GM19025 (cell line): ENCODE measurements at regions not wholly inside any gene's neighbourhood (a gene's known extent, or its start where the extent isn't known, plus 50 kb on each side); places are given as distances from the start of the nearest gene placed in this dataset.
A peak's percentile ranks its signal among the peaks of the same experiment; 100 is the strongest.

Experiments
- ATAC-seq: cut with Tn5 transposase; IDR thresholded peaks from one replicate; pipeline ENCODE4 v1.9.1; 2021; ENCODE audit warnings: mild to moderate bottlenecking, low read depth, moderate library complexity; ENCODE audit not compliant: unreplicated experiment

DNA sequence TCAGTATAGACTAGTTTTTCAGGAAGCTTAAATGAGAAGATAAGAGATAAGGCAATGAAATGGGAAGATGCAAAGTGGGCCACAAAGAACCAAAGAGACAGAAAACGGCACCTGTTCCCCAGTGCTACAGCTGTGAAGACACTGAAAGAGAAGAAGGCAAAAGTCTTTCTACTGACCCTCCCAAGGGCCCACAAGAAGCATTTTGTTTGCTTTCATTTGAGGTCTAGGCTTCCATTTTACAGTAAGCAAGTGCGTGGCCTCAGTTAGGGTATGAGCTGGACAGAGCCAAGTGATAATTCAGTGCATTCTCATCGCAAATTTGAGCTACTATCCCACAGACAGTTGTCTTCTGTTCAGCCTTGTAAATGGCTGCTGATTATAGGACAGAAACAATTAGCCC is 53.4 kb upstream of the STK17B start:
- no peak for ATAC-seq

DNA sequence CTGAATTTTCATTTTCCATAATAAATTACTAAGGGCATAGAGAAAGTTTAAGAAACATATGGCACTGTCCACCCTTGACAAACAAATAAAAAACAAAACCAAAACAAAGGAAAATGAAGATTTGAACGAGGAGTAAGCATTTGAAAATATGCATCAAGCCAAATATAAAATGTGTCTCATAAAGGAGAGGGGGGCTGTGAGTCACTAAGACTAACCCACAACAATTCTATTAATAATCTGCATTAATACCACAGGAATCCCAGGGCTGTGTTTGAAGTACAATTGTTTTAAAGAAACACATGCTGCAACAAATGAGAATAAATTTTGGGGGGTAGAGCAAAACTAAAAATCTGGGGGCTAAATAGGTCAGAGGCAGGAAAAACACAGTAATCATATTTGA is 53.8 kb upstream of the STK17B start:
- no peak for ATAC-seq

DNA sequence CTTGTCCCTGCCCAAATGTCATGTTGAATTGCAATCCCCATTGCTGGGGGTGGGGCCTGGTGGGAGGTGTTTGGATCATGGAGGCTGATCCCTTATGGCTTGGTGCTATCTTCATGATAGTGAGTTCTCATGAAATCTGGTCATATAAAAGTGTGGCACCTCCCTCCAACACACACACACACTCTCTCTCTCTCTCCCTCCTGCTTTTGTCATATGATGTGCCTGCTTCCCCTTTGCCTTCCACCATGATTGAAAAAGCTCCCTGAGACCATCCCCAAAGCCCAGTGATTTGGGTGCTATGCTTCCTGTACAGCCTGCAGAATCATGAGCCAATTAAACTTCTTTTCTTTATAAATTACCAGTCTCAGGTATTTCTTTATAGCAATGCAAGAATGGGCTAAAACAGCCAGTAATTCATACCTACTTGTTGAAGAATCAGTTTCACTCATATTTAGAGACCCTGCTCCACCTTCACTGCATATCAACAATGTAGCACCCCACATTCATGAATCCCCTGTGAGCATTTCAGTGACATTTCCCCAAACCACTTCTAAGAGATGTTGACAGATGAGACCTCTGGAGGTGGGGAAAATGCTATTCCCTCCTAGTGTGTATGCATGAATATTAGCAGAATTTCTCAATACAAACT is 54.8 kb upstream of the STK17B start:
- no peak for ATAC-seq

DNA sequence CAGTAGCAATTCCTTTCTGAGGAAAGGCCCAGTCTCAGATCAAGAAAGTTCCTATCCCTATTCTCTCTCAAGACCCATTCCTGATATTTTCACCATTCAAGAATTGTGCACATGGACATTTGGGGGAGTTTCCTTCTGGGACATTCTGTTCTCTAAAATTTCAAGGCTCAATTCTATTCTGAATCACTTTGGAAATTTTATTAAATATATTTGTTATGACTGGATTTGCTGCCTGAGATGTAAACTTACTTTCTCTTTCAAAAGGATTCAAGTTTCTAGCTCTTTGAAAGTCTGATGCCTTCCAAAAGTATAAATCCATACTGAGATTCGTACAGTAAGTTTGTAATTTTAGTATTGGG is 55.3 kb upstream of the STK17B start:
- ATAC-seq = no peak

GRCh38 chr2:196229013-196229412 is 57.6 kb upstream of the STK17B start:
- ATAC-seq = no peak

GRCh38 chr2:196230061-196230854 is 58.9 kb upstream of the STK17B start:
- ATAC-seq = no peak

- peak; percentile 22 for ATAC-seq
Observed at GRCh38 chr2:196233021-196233804, 61.8 kb upstream of the STK17B start.

- peak; percentile 76 for ATAC-seq
Observed at GRCh38 chr2:196233805-196234475, 62.6 kb upstream of the STK17B start.

GRCh38 chr2:196234672-196235071 is 63.3 kb upstream of the STK17B start:
- no peak for ATAC-seq

- no peak for ATAC-seq
Observed at GRCh38 chr2:196238836-196239380, 67.5 kb upstream of the STK17B start.

- peak; percentile 82 for ATAC-seq
Observed at GRCh38 chr2:196239622-196240587, 68.5 kb upstream of the STK17B start.

GRCh38 chr2:196241175-196241574 is 69.8 kb upstream of the STK17B start:
- no peak for ATAC-seq

GRCh38 chr2:196242131-196242620 is 70.8 kb upstream of the STK17B start:
- peak; percentile 69 for ATAC-seq

DNA sequence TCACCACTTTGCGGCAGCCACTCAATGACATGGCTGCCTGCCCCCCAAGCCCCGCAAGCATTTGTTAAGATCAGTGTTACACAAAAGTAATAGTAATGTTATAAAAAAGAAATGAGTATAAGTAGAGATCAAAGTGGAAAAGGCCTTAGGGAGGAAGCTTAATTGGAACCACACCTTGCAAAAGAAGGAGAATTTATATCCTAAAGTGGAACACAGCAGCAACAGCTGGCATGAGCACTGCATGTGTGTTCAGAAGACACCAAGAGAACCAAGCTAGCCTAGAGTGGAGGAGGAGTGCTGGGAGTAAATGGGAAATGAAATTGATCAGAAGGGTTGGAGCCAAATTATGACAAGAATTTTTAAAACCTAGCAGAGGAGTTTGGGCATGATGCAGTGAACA is 73.1 kb upstream of the STK17B start:
- ATAC-seq = no peak

- no peak for ATAC-seq
Observed at GRCh38 chr2:196244966-196245365, 73.6 kb upstream of the STK17B start.

- no peak for ATAC-seq
Observed at GRCh38 chr2:196245378-196246140, 74.2 kb upstream of the STK17B start.

DNA sequence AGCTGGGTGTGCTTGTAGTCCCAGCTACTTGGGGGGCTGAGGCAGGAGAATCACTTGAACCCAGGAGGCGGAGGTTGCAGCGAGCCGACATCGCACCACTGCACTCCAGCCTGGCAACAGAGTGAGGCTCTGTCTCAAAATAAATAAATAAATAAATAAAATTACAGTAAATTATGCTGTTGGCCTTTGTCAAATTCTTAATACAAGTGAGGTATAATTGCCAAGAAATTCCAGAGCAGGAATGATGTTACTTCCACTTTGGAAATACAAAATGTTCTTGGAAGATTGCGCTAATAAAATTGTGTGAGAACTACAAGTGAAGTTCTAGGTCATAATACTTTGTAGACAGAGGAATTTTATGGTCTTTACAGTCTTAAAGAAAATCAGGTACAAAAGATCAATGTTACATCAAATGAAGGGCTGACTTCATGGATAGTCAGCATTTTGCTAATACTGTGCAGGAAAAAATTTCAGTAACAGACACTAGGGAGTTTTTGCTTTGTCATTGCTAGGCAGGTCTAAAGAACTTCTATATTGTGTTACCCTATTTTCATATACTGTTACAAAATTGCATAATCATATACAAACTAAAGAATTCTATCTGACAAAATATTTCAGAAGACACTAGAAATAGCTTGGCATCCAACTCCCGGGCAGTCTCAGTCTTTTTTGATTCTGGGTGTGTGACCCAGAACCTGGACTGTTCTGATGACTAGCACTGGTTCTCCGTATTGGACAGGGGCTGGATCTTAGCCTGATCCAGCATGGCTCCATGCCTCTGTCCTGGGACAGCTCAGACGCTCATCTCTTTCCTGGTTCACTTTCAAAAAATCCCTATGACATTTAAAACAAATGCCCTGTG is 76.0 kb upstream of the STK17B start:
- ATAC-seq = no peak

- no peak for ATAC-seq
Observed at GRCh38 chr2:196247976-196248280, 76.5 kb upstream of the STK17B start.
